ENCODE measurements at regions not wholly inside any gene's neighbourhood (a gene's known extent, or its start where the extent isn't known, plus 50 kb on each side); places are given as distances from the start of the nearest gene placed in this dataset.

- TF ChIP-seq POLR2A (IDR thresholded peaks at IDR 0.05) (no peak), CTCF (IDR thresholded peaks at IDR 0.05 in 4 of 5, conservative IDR thresholded peaks at IDR 0.05 in 1 of 5) (no peak)
Observed at GRCh38 chr4:175290401-175290800, 372.2 kb downstream of the ADAM29 start.

Measured in gastrocnemius medialis (tissue), 4 donors.